B cell (primary cell): ENCODE measurements at regions not wholly inside any gene's neighbourhood (a gene's known extent, or its start where the extent isn't known, plus 50 kb on each side); places are given as distances from the start of the nearest gene placed in this dataset.

Experiments
- EZH2 ChIP-seq: IDR thresholded peaks from 2 replicates; pipeline ENCODE4 v1.6.1; 2012; ENCODE audit warnings: borderline replicate concordance, low read depth, mild to moderate bottlenecking, moderate library complexity, low read length; ENCODE audit not compliant: insufficient read depth, poor library complexity, severe bottlenecking
- TF ChIP-seq, protein P1 (sequence below): fragments of 200-600 bp; IDR thresholded peaks from one replicate; pipeline ENCODE4 v1.8.0; 2022; ENCODE audit warnings: antibody characterized with exemption, mild to moderate bottlenecking

DNA sequence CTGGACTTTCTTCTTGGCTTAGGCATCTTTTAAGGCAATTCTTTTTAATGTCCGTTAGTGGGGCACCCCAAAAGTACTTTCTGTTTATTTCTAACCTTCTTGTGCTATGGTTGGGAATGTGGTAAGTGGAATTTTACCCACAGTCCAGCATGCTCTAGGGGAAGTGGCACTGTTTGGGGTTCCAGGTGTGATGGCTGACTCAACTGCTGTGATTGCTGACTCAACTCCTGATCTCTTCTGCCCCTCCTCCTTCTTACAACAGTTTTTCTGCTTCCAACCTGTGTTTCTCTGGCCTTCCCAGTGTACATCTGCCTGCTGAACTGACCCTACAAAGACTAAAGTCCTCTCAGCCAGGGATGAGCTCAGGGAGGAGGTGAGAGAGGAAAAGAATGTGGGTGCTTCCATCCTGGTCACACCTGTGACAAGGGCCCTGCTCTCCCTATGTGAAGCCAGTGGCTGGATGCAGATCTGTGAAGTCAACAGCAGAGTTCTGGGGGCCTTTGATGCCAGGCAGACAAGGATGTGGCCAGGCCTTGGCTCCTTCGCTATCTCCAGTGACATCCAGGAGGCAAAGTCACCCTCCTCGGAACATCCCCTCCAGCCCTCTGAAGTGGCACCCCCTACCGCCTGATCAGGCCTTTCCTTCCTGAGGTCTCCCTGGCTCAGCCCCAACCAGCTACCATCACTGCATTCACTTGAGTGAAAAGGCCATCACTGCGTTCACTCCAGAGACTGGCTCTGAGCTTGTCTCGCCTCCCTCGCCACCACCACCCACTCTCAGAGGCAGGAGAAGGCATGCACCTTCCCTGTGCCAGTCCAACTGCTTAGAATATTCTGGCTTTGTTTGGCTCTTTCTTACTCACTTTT is 72.2 kb downstream of the C5orf15 start:
- TF ChIP-seq, protein P1, sequence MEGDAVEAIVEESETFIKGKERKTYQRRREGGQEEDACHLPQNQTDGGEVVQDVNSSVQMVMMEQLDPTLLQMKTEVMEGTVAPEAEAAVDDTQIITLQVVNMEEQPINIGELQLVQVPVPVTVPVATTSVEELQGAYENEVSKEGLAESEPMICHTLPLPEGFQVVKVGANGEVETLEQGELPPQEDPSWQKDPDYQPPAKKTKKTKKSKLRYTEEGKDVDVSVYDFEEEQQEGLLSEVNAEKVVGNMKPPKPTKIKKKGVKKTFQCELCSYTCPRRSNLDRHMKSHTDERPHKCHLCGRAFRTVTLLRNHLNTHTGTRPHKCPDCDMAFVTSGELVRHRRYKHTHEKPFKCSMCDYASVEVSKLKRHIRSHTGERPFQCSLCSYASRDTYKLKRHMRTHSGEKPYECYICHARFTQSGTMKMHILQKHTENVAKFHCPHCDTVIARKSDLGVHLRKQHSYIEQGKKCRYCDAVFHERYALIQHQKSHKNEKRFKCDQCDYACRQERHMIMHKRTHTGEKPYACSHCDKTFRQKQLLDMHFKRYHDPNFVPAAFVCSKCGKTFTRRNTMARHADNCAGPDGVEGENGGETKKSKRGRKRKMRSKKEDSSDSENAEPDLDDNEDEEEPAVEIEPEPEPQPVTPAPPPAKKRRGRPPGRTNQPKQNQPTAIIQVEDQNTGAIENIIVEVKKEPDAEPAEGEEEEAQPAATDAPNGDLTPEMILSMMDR: no peak
- no peak for TF ChIP-seq EZH2
